DMS79 treated with DMSO at 0.1 percent for 48 hours (cell line): ENCODE measurements at regions not wholly inside any gene's neighbourhood (a gene's known extent, or its start where the extent isn't known, plus 50 kb on each side); places are given as distances from the start of the nearest gene placed in this dataset.
A peak's percentile ranks its signal among the peaks of the same experiment; 100 is the strongest.
"Not testable (repeated sequence)": the region's sequence is repeated elsewhere in the genome, so short reads cannot be mapped to it uniquely, and the experiment has no call there.

Source experiments
- DNase-seq: peaks from one replicate; lab custom pipeline; 2025; lab: John Stamatoyannopoulos, UW

DNA sequence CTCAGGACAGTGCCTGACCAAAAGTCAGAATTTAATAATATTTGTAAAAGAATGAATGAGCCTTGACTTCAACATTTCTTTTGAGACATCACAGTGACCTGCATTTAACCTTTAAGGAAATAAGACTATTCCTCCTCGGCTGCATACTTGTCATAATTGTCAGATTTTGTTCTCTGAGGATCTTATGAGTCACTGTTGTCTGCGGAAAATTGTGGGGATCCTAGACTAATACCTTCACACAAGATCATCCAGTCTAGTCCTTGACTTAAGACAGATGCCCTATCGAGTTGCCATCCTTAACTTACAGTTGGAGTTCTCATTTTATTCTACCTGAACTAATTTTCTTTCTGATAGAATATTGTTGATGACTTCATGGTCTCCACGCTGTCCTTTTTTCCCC is 198.4 kb downstream of the DLEU7 start:
- no peak for DNase-seq

DNA sequence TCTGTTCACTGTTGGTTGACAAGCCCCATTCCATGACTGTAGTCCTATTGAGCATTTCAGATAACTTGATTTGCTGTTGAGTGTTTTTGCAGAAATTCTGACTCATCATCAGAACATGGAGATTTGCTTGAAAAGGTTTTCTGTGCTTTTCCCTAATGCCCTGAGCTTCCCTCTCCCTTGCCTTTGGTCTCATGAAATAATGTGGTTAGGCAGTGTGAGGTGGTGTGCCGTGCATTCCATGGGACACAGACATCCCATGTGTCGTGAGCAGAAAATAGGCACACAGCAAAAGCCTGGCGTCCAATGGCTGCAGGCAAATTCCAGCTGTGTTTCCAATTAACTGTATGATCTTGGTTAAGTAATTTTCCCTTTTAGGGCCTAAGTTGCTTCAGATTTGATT is 197.4 kb downstream of the DLEU7 start:
- no peak for DNase-seq

DNA sequence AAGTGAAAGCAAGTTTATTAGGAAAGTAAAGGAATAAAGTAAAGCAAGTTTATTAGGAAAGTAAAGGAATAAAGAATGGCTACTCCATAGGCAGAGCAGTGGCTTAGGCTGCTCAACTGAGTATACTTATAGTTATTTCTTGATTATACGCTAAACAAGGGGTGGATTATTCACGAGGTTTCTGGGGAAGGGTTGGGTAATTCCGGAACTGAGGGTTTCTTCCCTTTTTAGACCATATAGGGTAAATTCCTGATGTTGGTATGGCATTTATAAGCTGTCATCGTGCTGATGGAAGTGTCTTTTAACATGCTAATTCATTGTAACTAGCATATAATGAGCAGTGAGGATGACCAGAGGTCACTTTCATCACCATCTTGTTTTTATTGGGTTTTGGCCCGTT is 194.3 kb downstream of the DLEU7 start:
- no peak for DNase-seq

DNA sequence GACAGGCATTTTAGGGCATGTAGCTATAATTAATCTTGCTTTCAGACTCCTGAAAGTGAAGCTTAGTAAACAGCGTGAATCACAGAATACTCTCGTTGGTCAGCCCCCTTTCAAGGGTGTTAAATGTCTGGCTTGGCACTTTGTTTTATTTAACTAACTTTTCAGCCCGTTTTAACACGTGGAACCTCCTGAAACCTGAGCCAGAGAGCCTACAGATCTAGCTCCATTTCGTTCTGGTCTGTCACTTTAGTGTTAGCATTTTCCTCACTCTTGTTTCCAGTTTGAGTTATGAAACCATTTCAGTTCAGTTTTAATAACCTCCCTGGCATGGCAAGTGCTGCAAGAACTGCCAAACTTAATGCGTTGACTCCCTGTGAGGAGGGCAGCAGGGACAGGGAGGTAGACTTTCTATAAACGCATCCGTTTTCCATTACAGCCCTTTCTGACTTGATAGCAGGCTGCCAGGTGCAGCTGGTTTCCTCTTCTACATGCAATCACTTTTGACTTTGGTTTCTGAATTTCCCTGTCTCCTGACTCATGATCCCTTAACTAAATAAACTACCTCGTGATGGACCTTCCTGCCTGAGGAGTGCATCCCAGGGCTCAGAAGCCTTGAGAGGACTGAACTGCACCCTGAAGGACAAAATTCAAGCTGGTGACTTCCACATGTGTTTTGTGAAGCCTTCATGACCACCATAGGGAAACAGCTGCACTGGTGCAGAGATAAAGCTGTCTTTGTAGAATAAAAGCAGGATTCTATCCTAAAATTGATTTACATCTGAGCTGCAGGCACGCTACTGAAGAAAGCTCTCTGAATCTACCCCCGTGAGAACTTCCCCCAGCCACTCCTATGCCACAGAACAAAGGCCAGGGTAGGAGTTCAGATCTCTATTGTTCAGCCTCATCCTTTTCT is 192.6 kb downstream of the DLEU7 start:
- no peak for DNase-seq

DNA sequence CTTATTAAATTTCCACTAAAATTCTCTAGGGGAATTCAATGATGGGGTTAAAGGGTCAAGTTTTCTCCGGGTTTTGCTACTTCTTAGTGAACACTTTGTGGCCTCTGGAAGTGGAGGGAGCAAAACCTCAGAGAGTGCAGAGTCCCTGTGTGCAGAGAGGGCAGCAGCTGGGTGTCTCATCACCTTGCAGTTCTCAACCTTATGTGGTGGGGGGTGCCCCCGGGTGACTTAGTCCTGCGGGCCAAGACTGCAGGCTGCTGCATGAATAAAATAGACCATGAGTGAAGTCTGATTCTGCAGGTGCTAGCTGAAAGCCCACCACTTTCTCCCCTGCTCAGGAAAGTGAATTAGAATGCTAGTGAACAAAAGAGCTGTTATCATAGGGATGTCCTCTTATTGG is 191.6 kb downstream of the DLEU7 start:
- no peak for DNase-seq

DNA sequence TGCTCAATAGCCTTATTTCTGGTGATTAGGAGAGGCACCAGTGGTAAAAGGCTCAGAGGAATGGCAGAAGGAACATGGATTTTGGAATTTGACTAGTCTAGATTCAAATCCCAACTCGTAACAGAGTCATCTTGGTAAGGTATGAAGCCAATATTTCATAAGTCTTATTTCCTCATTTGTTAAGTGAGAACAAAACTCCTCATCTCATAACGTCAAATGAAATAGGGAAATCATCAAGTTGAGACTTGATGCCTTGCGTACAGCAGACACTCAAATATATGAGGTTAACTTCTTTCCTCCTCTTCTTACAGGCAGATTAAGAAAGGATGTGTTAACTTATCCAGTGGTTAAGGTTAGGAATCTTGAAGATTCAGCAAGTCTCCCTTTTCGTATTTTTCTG is 189.2 kb downstream of the DLEU7 start:
- DNase-seq: no peak

DNA sequence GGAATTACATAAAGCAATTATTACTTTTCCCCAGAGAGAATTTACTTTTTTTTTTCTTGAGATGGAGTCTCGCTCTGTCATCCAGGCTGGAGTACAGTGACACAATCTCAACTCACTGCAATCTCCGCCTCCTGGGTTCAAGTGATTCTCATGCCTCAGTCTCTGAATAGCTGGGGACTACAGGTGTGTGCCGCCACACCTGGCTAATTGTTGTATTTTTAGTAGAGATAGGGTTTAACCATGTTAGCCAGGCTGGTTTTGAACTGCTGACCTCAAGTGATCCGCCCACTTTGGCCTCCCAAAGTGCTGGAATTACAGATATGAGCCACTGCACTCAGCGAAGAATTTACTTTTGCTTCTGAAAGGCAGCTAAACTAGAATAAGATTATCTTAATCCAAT is 181.6 kb downstream of the DLEU7 start:
- not testable (repeated sequence) for DNase-seq

DNA sequence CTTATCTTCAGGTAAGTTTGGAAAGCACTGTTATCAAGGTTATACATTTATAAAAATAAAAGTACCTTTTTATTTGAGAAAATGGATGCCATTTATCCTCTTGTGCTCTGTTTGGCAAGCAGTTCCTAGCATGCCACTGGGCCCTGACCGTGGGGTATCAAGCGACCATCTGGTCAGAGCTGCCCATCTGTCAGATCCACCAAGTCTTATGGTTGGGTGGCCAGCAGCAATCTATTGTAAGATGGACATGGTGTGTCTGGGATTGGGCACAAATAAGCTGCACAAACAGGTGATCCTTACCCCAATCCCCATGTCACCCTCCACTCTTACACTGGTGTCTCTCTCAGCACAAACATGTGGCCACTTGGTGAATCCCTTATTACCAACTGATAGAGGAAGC is 178.5 kb downstream of the DLEU7 start:
- DNase-seq: no peak

DNA sequence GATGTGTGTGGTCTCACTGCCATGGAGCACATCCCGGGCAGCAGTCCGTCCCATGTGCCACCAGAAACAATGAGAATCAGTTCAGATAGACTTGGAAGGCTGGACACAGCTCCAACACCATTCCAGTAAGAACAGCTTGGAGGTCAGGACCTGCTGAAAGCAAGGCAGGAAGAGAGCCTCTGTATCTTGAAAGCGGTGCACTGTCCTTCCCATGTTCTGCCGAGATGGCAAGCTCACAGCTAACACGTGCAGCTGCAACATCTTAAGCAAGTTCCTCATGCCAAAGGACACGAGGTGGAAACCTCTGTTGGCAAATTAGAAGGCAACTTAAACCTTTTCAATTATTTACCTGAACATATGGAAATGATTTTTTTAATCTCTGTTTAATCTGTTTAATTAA is 175.4 kb downstream of the DLEU7 start:
- DNase-seq: no peak

DNA sequence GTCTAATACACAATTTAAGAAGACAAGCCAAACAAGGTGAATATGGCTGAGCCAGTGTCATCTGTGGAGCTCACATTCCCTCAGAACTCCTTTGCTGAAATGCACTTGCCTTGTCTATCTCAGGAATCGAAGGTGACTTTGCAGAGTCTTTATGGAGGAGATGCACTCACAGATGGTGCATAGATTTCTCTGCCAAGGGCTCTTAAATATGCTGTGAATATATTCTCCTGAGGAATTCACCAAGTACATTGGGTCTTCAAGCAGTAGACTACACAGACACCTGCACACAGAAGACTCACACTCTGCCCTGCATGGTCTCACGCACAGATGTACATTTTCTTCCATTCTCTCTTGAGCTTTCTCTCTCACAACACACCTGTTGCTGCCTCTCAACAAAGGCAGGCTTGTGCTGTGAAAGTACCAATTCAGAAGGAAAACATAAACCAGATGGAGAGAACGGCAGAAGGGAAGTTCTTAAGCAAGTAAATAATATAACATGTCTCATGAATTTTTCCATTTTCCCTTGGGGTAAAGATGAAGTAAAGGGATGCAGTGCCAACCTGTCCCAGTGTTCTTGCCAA is 174.7 kb downstream of the DLEU7 start:
- no peak for DNase-seq

DNA sequence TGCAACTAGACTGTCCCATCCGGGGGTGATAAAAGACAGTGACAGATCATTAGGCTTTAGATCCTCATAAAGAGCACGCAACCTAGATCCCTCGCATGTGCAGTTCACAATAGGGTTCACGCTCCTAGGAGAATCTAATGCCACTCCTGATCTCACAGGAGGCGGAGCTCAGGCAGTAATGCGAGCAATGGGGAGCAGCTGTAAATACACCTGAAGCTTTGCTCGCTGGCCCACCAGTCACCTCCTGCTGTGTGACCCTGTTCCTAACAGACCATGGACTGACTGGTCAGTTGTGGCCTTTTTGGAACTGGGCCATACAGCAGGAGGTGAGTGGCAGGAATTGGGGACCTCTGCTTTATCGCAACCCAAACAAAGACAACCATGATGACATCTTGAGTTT is 173.2 kb downstream of the DLEU7 start:
- DNase-seq: no peak

DNA sequence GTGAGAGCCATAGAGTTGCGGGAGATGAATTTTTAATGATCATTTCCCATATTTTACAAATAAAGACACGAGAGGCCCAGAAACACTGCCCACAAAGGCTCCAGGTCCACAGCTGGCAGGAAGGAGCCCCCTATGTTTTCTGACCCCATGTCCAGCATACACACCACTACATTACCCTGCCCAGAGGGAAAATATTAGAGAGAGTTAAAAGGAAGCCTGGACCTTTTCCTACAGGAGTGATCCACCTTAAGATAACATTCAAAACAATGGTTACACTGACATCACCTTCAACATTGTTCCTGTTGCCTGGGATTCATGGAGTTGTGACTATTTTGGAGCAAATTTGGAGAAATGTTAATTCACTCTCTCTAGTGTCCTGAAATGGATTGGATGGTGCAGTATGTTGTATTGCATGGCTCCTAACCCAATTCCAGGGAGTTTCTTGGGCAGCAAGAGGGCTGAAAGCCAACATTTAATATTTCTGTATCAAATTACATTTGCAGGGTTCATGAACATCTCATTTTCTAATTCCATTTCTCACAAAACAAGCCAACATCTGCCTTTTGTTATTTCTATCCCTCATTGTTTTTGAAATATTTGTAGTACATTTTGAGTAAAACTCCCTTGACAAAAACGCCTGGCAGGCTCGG is 172.5 kb downstream of the DLEU7 start:
- no peak for DNase-seq

DNA sequence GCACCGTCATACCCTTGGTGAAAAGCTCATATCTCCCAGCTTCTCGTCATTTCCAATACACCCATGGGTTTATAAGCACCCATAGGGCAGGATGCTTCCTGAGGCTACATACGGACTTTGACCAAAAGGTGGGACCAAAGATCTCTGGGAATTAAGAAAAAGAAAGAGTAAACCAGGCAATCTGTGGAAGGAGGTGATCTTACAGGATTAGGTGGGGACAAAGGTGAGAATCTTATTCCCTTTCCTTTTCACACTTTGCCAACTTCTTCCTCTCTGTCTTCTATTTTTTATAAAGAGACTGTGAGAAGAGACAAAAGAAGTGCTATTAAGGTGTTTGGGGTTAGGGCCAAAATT is 172.0 kb downstream of the DLEU7 start:
- no peak for DNase-seq

DNA sequence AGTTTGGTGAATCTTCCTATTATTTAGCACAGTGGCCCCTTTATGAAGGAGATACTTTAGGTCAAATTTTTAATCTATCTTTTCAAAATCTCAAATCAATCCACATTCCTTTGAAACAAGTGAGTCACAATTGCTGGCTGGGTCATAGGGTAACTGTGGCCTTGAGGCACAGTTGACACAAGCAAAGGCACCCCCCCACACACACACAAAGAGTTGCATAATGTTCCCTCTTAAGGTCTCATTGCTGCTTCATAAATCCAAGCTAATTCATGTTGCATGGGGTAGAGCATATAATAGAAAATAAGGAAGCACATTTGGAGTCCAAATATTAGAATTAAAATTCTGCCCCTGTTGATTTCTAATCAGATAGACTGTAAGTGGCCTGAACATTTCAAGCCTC is 171.5 kb downstream of the DLEU7 start:
- DNase-seq: no peak

DNA sequence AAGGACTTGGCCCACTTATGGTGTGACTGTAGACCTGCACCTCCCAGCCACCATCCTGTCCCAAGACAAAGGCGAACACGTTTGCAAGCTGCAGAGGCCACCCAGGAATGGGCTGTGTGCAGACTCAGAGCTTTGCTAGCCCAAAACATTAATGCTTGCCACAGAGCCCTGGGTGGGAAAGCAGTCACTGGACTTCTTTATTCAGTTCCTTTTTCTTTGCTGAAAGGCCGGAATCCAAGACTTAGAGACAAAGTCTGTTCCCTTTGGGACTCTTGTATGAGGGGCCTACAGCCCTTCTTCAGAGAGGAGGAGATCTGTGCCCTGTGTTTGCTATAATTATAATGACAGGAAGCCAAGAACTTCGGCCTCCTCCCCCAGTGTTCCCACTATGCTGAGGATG is 167.8 kb downstream of the DLEU7 start:
- no peak for DNase-seq

DNA sequence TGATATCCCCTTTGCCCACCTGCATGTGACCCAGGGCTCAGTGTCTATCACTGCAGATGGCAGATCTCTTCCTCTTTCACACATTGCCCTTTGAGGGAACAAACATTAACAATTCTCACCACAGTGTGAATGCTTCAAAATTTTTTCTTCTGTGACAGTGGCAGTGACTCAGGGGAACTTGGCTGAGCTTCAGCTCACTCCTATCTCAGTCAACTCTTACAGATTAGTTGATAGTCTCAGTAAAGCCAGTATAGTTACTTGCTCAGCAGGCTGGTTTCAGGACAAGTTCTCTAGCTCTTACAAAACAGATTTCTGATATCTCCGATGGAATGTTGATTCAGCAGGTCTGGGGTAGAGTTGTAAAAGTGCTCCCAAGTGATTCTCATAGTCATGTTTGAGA is 166.9 kb downstream of the DLEU7 start:
- no peak for DNase-seq

DNA sequence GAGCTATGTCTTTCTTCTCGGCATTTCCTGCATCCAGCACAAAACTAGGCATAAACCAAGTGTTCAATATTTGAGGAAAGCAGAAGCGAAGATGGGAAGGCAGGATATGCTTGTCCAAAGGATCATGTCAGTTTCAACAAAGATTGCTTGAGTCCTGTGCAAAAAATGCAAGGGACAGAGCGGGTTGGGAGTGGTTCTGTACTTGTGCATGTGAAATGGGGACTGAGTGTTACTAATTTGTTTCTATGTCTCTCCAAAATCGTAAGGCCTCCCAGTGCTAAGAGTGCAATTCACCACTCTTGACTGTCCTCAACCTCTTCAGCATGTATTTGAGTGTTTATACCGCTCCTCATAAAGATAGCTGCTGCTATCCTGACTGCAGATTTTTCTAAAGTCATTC is 166.2 kb downstream of the DLEU7 start:
- DNase-seq: peak; percentile 50

DNA sequence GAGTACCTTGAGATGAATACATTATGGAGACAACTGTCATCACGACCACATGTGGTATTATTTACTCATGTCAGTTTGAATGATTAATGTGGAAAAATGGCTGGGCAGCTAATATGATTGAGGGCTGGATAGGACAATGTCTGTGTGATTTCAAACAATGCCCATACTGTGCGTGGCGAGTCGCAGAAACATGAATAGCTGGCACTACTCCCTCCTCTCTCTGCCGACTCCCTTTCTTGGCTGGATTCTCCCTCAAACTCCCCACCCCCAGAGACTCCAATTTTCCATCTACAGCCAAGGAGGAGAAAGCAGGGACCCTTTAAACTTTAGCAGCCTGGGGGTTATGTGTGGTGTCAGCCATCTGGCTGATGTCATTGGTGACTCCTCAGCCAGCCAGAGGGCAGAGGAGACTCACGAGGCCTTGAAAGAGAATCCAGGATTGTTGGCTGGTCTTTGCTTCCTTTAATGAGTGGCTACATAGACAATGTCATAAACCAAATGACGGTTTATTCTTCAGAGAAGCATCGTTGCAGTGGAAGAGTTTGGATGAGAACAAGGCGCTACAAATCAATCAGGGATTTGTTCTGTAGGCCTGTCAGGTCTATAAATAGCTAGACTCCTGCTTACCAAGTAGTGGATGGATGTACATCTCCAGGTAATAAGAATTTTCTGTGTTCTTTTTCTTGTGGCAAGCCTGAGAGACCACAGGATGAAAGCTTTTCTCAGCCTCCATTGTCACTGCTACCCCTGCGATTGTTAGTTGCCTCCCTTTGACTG is 165.6 kb downstream of the DLEU7 start:
- DNase-seq: peak; percentile 50

DNA sequence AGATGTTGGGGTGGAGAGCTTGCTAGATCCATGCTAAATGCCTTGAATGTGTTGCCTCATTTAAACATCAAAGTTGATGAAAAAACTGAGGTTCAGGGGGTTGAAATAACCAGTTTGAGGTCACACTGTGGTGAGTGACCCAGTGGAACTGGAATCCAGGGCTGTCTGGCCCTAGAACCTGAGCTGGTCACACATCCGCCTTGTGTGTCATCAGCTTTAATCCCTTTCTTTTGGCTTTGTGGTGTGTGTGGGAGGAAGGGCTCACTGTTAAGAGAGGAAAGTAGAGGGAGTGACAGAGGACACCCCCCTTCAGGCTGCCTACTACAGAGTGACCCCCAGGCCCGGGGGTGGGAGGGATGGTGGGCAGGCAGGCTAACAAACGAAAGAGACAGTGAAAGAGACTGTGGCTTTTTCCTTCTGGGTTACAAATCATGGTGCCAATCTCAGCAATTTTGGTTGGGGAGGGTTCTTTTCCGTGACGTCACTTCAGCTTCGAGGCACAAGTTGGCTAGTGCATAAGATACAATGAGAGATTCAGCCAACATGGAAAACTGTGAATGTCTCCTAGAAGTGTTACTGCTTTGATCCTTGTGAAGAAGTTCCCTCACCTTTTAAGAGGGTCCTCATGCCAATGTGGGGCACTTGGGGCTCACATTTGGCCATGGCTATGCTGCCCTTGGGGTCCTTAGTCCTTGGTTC is 164.9 kb downstream of the DLEU7 start:
- DNase-seq: no peak

DNA sequence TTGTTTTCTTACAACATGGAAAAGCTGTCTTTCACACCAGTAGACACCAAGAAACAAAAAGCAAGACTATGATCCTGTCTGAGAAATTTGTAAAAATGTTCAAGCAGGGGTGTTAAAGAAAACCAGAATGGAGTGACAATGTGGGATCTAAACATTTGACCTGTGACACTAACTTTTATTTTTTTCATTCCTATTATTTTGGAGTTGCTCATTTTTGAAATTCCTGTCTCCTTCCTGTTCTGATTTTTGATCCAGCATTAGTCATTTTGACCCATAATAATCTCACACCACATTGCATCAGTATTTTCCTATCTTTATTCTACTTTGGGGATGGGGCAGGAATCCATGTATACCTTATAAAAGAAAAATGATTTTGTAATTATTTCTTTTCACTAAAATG is 164.2 kb downstream of the DLEU7 start:
- DNase-seq: no peak

DNA sequence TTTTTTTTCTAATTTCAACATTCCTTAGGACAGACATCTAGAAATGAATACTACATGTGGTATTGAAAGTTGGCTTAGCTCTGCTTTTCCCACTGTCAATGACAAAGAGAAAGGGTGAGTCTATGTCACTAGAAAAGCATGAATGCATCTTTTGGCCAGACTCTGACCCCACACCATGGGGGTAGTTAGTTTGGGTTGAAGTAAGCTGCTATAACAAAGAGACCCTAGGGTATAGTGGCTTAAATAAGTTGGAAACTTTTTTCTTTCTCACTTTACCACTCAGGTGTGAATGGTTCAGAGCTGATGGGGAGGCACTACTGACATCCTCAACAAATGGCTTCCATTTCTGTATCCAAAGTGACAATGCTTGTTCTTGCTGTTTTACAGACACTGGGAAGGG is 161.5 kb downstream of the DLEU7 start:
- no peak for DNase-seq

DNA sequence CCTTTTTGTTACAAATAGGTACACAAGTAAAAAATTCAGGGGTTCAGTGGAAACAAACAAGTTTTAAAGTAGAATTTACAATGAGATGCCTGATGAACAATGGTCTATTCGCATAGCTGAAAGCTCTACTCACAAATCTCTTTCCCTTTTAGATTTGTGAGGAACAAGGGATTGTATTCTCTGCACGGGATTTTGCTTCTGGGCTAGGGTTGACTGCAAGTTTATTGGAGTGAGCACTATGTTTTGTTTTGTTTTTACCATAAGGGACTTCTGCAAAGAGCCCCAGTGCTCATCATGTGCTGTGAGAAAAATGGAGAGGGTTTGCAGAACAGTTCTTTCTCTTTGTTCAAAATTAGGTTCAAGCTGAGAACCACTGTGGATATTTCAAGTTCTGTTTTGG is 160.5 kb downstream of the DLEU7 start:
- no peak for DNase-seq
